ENCODE measurements at regions not wholly inside any gene's neighbourhood (a gene's known extent, or its start where the extent isn't known, plus 50 kb on each side); places are given as distances from the start of the nearest gene placed in this dataset.

- CTCF ChIA-PET: no interaction called here
- POLR2A ChIA-PET: no interaction called here
Observed at GRCh38 chr10:131694781-131695495, 205.9 kb upstream of the PPP2R2D start.

DNA sequence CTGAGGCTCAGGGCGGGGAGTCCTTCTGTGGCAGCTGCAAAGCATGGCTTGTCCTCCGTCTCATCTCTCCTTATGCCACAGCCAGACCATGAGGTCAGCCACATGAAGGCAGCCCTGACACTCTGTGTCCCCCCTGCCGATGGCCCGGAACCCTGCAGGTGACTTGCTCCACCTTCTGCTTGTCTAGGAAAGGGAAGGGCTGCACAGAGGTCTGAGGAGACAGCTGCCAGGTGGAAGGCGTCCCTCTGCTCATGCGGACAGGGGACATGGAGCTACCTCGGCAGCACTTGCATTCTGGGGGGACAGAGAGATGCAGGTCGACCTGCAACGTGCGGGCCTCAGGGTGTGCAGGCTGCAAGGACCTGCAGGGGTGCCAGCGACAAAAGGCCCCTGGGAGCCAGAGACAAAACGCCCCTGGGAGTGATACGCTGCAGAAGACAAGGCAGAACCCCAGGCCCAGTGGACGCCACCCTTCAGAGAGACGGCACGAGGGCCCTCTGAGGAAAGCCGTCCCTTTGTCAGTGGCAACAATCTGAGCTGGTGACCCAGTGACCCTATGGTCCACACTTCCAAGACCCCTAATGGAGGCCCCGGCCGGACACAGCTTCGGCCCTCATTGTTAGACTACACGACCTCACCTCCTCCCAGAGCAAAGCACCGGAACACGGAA, 205.2 kb upstream of the PPP2R2D start:
- CTCF ChIA-PET: no interaction called here
- POLR2A ChIA-PET: no interaction called here

DNA sequence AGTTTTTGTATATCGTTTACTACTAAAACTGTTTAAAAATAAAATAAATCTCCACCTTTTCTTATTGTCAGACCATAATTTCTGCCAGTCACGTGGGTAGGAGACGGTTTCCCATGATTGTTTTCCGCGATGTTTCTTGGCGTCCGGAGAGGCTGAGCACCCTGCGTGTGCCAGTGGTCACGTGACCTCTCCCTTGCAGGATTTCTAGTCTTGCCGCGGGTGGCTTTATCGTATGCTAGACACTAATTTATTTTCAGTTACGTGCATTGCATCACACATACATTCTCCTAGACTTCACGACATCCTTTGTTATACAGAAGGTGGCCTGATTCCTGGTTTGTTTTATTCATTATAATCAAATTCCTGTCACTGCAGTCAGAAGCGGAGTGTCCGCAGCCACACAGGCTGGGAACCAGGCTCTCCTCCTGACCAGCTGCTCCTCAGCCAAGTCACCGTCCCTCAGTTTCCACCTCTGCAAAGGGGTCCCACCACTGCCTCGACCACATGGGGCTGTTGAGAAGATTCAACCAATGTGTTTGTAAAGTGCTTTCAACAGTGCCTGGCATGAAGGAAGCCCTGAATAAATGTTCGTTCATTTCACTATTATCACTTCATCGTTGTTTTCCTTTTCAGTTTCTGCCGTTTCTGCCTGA, 203.2 kb upstream of the PPP2R2D start:
- ChIA-PET CTCF (no interaction called here), POLR2A (no interaction called here)

DNA sequence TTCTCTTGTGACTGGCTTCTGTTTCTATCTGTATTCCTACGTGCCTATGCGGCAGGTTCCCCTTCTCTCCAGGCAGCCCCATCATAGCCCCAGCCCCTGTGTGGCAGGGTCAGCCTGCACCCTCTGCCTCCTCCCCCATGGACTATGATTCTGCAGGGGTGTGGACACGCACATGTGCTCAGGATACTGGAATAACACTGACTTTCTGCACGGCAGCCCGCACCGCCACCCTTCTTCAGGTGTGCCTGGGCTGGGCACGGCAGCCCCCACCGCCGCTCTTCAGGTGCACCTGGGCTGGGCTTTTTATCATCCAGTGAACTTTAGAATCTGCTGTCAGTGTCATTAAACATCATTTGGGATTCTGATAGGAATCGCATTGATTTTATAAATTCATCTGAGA, 202.6 kb upstream of the PPP2R2D start:
- CTCF ChIA-PET: no interaction called here
- POLR2A ChIA-PET: no interaction called here

DNA sequence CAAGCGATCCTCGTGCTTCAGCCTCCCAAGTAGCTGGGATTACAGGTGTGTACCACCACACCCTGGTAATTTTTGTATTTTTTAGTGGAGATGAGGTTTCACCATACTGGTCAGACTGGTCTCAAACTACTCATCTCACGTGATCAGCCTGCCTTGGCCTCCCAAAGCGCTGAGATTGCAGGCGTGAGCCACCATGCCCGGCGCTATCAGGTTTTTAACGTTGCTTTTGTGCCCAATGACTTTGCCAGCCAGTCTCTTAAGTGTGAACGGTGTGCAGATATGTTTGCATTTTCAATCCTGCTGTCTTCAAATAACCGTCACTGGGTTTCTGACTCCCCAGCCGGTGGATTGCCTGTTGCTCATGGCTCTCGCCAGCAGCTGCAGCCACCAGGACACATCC, 201.8 kb upstream of the PPP2R2D start:
- POLR2A ChIA-PET: no interaction called here
- CTCF ChIA-PET: no interaction called here

GRCh38 chr10:131700032-131700431, 200.8 kb upstream of the PPP2R2D start:
- POLR2A ChIA-PET: no interaction called here
- CTCF ChIA-PET: no interaction called here

- POLR2A ChIA-PET: no interaction called here
- CTCF ChIA-PET: no interaction called here
Observed at GRCh38 chr10:131700506-131700905, 200.3 kb upstream of the PPP2R2D start.

DNA sequence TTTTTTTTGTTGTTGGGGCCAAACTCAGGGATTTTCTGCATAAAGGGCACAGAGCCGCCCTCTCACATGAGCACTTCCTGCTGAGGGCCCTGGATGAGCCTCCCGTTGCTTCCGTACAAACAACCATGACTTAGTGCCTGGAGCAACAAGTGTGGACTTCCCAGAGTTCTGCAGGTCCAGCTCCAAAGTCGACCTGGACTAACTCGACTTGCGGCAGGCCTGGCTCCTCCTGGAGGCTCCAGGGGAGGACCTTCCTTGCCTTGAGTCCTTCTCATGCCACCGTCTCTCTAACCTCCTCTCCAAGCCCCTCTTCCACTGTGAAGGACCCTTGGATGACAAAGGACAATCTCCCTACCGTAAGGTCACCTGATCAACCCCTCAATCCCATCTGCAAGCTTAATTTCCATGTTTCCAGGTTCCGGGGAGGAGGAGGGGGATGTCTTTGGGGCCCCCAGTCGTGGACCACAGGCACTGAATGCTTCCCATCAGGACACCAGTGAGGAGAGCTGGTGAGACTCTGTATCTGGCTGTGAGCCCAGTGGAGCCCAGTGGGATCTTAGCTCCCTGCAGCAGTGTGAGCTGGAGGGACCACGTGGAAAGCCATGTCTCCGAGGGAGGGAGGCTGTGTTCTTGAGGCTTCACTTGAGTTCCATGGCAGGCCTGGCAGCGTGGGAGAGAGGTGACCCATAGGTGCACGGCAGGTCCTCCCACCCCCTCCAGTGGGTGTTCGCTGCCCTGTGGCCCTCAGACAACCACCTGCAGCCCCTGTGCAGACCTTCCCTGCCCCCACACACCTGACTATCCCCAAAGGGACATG, 199.5 kb upstream of the PPP2R2D start:
- CTCF ChIA-PET: no interaction called here
- POLR2A ChIA-PET: no interaction called here

DNA sequence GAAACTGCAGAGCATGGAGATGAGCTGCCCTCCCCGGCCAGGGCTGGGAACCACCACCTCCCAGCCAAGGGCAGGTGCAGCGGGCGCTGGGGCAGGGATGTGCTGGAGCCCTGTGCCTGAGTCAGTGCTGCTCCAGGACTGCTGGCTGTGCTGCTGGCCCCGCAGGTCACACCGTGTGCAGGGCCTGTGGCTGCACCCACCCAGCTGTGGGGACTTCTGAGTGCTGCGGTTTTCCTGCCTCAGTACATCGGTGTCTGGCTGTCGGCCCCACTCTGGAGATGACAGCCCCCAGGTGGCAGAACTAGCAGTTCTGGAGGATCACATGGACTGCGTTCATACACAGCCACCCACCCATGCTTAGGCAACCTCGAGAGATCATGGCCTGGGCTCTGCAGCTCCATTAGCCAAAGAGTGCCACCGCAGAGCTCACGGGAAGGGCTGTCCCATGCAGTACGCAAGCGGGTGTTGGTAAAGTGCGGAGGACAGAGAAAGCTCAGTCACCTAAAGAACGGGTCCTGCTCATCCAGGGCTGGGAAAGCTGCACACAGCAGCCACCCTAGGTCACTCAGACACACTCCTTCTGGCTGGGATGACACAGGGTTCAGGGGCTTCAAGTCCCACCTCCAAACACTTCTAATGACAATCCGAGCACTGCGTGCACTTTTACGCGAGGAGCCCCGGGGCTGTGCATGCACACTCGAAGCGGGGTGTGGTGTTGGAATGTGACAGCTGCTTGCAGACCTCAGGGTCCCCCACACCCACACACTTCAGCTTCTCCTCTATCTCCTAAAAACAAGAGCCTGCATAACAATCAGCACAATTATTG, 198.1 kb upstream of the PPP2R2D start:
- CTCF ChIA-PET: no interaction called here

DNA sequence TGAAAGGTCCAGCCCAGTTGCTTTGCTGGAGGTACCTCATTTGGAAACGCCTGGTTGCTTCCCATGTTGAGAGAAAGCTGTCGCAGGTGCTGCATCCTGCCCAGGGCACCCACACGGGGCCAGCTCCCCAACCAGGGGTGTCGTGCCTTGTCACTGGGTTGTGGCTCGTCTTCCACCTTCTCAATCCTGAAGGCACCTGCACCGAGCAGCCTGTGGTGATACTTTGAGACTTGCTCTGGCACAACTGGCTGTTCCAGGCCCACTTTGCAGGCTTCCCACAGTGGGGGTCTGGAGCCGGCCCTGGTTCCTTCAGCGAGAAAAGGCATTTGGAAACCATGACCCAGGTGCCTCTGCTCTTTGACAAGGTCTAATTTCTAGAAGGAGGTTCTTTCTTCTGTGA, 197.3 kb upstream of the PPP2R2D start:
- ChIA-PET POLR2A (no interaction called here), CTCF (no interaction called here)

More for the DNA sequence above, 198.1 kb upstream of the PPP2R2D start:
- POLR2A ChIA-PET: no interaction called here

DNA sequence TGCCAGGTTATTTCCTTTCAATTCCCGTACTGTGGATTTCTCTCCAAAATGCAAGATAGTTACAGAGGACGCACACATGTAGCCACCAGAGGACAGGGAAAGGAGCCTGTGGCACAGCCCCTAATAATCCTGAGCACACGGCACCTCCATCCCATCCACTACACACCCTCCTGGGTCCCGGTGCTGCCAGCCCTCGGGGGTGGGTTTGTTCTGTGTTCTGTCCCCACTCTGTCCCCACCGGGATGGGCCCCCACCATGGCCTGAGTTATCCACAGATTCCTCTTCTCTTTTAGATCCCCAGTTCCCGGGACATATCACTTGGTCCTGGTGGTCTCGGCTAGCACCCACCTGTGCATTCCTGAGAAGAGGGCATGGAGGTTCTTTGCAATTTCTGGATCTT, 196.9 kb upstream of the PPP2R2D start:
- CTCF ChIA-PET: no interaction called here
- POLR2A ChIA-PET: no interaction called here

- ChIA-PET POLR2A (no interaction called here), CTCF (no interaction called here)
Observed at GRCh38 chr10:131706476-131706875, 194.3 kb upstream of the PPP2R2D start.

DNA sequence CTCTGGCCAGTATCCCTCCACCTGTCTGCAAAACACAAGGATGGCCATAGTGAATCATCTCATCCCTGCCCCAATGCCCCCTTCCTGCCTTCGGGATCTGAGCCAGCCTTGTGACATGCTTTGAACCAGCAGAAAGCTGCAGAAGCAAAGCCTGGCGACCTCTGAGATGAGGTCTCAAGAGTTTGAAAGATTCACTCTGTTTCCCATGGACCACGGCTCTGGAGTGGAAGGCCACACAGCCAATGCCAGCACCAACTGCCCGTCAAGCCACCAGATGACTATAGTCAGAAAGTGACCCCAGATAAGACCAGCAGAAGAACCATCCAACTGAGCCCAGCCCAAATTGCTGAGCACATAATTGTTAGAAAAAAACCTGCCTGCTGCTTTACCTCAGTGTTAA, 193.9 kb upstream of the PPP2R2D start:
- ChIA-PET CTCF (no interaction called here), POLR2A (no interaction called here)

GRCh38 chr10:131708225-131708880, 192.5 kb upstream of the PPP2R2D start:
- ChIA-PET POLR2A (no interaction called here), CTCF (no interaction called here)

- CTCF ChIA-PET: no interaction called here
- POLR2A ChIA-PET: no interaction called here
Observed at GRCh38 chr10:131710142-131710861, 190.5 kb upstream of the PPP2R2D start.

GRCh38 chr10:131722121-131722520, 178.7 kb upstream of the PPP2R2D start:
- ChIA-PET CTCF (no interaction called here), POLR2A (no interaction called here)

DNA sequence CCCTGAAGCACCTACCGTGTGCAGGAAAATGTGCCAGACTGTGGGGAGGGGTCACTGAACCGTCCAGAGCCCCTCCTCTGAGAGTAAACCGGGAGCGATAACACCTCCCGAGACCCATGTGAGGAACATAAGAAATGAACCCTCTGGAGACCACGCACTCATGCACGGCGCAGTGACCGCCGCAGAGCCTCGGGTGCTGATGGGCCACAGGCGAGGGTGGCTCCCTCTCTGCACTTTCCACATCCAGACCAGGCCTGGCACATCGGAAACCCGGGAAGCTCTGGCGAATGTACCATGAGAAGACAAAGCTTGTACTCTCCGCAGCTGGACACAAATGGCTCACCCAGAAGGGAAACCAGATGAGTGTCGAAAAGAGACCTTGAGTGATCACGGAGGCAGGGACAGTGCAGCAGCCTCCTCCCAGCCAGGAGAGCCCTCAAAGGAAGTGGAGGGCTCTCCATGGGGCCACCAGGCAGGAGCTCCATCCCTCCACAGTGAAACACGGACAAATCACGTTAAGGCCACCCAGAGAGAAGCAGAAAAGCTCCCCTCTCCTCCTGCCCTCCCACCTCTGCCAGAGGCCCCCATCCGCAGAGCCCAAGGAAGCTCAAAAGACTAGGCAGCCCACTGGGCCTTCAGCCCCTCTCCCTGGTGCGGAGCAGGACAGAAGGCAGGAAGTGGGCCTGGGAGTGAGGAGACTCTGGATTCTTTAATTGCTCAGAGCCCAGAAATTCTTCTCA, 178.1 kb upstream of the PPP2R2D start:
- POLR2A ChIA-PET: no interaction called here
- CTCF ChIA-PET: no interaction called here

All from activated CD8-positive, alpha-beta memory T cell treated with anti-CD3 and anti-CD28 coated beads for 36 hours (primary cell).